NCI-H2227 treated with DMSO at 0.1 percent for 48 hours (cell line): ENCODE measurements at regions not wholly inside any gene's neighbourhood (a gene's known extent, or its start where the extent isn't known, plus 50 kb on each side); places are given as distances from the start of the nearest gene placed in this dataset.
"Not testable (repeated sequence)": the region's sequence is repeated elsewhere in the genome, so short reads cannot be mapped to it uniquely, and the experiment has no call there.

Experiments
- DNase-seq: peaks from one replicate; lab custom pipeline; 2025; lab: John Stamatoyannopoulos, UW

DNA sequence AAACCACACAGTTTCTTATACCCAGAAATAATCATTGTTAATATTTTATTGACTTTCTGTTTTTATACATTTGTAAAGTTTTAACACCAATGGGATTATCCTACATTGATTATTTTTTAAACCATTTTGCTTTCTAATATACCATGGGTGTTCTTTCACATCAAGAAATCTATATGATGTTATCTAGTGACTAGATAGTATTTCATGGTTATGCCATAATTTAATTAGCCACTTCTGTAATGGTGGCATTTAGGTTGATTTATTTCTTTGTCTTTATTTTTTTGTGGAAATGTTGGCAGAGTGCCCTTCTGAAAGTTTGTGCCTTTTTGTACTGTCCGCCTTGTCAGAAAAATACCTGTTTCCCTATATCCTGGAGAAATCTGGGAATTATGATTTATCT is 193.3 kb downstream of the CEP135 start:
- DNase-seq = no peak

DNA sequence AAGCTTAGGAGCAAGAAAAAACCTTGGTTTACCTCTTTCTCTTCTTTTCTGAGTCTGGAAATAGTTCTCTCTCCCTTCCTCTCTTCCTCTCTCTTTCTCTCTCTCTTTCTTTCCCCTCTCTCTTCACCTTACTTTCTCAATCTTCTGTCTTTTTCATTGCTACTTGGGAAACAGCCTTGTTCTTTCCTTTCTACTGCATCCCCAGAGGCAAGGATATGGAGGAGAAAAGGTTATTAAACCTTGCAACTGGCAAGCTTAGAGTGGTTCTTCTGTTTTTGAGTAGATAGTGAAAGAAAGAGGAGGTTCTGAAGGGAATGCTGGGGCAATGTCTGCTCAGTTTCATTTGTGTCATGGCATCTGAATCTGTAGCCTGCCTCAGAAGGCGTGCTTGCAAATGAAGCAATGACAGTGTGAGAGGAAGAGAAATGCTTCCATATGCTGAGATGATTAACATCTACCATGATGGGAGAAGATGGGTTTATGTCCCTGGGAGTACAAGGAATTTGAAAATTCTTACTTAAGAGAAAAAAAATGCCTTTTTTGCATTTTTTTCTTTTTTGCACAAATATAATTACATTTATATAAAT is 190.6 kb downstream of the CEP135 start:
- DNase-seq = no peak

DNA sequence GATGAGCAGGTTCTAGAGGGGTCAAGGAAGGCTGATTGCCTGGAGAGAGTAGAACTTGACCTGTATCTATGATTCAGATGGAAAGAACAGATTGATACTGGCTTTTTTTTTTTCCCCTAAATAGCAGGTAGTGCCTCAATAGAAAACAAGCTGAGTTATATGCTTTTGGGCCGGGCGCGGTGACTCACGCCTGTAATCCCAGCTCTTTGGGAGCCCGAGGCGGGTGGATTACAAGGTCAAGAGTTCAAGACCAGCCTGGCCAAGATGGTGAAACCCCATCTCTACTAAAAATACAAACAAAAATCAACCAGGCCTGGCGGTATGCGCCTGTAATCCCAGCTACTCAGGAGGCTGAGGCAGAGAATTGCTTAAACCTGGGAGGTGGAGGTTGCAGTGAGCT is 186.1 kb downstream of the CEP135 start:
- not testable (repeated sequence) for DNase-seq

DNA sequence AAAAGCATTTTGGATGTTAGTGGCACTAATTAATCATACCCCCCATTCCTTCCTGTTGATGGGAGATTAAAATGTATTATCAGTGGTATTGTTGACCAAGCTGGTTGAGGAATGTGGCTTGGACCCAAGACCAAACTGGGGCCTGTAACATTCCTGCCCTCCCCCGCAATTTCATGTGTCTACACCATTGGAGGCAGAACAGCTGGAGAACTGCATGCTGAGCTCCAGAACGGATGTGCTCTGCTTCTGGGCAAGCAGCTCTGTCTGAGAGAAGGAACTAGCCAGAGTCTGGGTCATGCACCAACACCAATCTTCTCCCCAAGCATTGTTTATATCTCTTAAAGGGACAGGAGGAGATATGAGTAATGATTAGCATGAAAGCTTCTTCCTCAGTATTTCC is 185.5 kb downstream of the CEP135 start:
- no peak for DNase-seq

DNA sequence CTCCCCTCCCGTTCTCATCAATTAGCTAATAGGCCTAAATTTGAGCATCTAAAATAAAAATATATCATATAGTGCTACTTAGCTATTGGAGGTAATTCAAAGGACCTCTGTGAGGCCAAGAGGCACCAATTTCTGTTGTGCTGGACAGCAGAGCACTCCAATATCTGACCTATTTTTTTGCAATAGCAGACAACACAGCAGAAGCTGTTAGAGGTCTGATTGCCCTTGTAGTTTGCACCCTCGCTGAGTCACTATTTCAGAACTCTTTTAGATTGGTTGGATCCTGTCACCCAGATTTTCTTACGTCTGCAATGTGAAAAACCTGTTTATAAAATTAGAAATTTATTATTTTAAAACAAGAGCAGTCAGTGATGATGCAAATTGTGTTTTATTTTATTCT is 184.1 kb downstream of the CEP135 start:
- no peak for DNase-seq

DNA sequence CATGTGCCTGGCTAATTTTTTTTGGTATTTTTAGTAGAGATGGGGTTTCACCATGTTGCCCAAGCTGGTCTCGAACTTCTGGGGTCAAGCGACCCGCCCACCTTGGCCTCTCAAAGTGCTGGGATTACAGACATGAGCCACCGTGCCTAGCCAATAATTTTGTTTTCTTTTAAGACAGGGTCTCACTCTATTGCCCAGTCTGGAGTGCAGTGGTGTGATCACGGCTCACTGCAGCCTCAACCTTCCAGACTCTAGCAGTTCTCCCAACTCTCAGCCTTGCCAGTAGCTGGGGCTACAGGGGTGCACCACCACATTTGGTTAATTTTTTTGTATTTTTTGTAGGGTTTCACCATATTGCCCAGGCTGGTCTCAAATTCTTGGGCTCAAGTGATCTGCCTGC is 183.4 kb downstream of the CEP135 start:
- not testable (repeated sequence) for DNase-seq

DNA sequence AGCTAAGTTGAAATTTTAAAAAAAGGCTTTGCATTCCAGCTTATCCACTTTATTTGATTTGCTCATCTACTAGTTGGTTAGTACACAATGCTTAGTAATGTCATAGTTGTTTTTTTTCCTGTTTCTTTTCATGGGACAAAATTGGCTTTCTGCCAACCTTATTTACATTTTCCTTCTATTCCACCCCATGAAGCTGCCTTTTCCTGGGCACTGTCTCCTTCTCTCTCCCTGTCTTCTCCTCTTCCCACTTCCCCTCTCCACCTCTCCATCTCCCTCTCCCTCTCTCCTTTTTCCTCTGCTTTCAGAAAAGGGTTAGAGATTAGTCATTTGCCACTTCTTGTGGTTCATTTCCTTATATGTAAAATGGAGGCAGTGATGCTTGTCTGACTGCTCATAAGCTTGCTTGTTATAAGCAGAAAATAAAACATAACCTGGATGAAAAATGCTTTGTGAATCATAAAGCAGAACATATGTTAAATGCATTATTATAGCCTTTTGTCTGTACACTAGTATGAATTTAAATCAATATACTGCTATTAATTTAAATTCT is 181.9 kb downstream of the CEP135 start:
- DNase-seq = no peak

DNA sequence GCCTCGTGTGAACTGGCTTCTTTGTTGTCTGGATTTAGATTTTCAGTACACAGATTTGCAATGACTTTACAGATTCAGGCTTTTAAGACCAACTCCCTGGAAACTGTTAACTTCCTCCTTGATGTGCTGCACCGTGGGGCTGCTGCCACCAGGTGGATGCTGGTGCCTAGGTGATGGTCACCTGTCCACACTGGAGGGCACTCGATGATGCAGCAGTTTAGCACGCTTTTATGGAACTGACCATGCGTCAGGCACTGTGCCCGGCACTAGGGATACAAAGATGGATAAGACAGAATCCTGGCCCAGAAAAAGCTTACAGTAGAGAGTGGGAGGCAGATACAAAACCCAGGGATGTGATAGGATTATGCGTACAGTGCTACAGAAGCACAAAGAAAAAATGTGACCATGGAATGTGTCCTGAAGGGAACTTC is 180.7 kb downstream of the CEP135 start:
- DNase-seq = no peak

DNA sequence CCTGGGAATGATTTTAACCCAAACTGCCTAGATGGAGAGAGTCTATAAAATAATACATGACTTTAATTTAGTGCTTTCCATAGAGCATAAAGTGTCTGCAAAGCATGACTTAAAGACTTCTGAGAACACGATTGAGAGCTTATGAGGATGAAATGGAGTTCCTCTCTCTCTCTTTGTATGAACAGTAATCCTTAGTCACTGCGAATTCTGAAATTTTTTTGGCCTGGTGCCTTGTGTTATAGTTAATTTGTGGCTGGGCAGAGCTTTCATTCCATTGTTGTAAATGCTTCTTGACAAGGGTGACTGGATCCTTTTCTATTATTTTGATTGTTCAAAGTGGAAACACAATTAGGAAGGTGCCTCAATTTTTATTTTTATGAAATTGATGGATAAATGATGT is 179.5 kb downstream of the CEP135 start:
- DNase-seq = no peak

DNA sequence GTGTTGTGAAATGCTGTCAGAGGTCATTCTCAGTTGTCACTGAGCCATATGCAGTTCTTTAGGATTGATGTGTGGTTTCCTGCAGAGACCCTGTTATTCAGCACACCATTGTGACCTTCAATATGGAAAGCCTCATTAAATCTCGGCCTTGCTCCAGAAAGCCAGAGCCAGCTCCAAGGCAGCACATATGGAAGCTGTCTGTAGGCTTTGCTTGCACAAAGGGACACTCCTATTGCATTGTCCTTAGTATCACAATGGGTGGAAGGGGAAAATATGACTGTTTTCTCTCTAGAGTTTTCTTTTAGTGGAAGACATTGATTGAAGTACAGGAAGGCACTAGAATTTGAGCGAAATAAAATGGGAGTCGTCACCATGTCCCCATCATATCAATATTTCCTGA is 179.0 kb downstream of the CEP135 start:
- DNase-seq = peak; percentile 23

DNA sequence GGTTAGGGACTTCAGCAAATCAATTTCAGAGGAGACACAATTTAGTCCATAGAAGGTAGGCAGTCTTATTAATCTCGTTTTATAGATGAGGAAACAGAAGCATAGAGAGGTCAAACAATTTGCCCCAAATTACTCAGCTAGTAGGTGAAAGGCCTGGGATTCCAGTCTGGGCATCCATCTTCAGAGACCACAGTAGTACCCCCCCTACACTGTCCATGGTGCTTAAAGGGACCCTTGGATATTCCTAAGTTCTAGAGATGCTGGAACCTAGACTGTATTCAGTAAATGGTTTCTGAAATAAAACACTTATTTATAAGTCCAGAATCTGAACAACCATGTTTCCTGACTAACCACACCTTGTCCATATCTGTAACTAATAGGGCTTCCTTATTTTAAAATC is 174.8 kb downstream of the CEP135 start:
- DNase-seq = no peak

DNA sequence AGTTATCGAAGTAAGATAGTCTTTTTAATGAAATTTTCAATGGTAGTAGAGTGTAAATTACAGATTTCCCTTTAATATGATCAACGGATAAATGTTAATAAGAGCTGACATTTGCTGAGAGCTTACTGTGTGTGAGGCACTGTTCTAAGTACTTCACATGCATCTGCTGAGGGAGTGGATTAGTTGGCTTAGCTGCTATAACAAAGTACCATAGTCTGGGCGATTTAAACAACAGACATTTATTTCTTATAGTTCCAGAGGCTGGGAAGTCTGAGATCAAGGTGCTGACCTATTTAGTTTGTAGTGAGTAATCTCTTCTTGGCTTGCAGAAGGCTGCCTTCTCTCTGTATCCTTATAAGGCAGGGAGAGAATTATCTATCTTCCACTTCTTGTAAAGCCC is 174.3 kb downstream of the CEP135 start:
- DNase-seq = no peak

DNA sequence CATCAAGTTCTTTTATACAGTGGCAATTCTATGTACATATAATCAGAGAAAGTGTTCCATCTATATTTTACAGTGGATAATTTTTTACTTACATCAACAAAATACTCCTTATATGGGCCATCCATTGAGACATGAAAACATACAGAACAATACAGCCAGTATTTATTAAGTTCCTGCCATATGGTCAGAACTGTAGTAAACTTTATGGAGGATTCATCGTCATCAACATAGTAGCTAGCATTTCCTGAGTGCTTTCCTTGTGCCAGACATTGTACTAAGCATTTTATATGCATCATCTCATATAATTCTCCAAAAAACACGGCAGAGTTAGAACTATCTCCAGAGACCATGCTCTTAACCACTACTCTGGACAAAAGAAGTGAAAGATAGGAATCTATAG is 170.1 kb downstream of the CEP135 start:
- DNase-seq = no peak

DNA sequence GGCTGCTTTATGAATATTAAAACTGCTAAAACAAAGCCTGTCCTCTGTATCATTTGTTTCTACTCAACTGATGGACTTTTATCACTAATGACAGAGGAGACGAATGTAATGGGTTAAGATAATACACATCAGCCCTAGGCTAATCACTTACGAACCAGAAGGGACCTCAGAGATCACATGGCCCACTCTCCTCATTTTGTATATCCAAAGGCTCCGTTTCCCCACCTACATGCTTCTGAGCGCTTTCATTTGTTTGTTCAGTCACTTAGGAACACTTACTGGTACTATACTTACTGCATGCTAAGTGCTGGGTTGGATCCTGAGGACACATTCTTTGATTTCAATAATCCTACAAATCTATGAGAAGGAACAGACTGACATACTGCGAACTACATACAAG is 169.3 kb downstream of the CEP135 start:
- no peak for DNase-seq

DNA sequence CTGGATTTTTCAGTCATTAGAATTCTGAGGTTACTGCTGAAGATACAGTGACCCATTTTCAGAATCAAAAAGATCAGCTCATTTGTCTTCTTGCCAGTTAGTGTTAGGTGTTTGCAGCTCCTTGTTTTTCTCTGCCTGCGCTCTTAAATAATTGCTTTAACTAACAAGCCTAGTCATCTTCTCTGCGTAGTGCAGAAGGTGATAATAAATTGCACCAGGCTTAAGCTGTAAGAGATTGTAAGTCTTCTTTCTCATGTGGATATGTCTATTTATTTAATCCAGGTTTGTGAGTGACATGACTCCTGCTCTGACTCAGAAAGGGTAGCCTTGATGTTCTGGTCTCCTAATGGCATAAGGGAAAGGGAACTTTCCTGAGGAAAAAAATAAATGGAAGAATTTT is 167.2 kb downstream of the CEP135 start:
- DNase-seq = no peak

DNA sequence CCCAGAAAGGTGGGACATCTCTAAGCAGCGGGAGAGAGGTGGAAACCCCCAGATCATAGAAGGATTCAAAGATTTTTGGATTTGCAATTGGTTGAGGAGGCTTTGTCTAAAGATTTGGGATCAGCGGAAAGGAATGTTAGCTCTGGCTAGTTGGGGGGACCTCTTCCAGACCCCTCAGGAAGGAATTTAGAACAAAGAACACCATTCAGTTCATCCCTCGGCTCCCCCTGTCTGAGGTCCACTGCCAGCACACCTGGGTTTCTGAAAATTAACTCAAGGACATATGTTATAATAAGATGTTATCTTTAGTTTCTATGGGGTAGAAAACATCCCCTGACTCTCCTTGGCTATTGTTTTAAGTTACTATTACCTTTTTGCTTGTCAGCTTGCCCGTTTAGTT is 163.6 kb downstream of the CEP135 start:
- DNase-seq = no peak

DNA sequence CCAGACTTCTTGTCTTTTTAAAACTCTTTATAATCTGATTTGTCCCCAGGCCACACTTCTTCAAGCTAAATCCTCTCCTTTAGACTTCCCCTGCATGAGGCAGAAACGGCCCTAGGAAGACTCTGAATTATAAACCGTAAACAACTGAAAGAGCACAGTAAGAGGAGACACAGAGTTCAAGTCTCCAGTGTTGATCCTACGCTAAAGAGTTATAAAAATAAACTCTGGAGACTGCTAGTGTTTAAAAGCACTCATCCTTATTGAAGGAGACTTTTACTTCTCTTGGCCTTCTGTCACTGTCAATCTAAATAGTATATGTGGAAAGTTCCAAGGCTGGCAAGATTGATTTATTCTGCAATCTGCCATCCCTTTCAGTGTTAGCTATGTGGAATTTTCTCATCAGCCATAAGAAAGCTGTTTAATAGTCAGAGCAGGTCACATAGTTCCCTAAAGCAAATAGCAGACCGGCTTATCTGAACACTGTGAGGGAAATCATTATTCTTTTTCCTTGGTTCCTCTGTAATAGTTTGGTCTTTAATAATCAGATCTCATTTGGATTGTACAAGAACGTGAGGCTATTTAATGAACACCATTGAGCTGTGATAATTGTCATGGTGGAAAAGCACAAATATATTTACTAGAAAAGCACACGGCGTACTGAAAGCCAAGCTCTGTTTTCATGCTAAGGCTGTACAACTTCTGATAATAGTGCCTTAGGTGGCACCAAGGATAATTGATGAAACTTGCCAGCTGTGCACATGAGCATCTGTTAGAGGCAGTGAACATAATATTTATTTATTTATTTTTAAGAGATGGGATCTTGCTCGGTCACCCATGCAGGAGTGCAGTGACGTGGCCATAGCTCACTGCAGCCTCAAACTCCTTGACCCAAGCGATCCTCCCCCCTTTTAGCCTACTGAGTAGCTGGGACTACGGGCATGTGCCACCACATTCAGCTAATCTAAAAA is 157.7 kb downstream of the CEP135 start:
- DNase-seq = no peak

DNA sequence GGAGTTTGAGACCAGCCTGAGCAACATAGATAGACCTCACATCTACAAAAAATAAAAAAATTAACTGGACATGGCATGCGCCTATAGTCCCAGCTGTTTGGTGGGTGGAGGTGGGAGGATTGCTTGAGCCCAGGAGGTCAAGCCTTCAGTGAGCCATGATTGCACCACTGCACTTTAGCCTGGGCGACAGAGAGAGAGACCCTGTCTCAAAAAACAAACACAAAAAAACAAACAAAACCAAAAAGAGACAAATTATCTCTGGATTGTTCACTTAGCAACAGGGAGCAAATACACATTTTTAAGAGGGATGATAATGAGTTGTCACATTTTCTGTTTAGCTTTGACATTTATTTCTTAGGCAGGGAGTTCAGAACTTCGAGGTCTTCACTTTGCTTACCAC is 155.4 kb downstream of the CEP135 start:
- DNase-seq = no peak

DNA sequence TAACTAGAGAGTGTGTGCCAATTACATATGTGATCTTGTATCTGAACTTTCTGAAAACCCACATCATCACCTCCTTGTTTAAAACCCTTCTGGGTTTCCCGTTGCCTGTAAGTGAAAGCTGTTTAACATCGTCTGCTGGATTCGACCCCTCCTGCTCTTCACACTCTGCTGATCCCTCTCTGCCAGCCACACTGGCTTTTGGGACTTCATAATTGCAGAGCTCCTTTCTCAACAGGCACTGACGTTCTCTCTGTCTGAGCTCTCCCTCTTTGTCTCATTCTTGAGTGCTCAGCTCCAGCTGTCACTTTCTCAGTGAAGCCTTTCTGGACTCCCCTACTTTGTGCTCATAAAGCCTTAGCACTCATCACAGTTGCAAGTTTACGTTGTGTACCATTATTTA is 153.9 kb downstream of the CEP135 start:
- peak; percentile 18 for DNase-seq

DNA sequence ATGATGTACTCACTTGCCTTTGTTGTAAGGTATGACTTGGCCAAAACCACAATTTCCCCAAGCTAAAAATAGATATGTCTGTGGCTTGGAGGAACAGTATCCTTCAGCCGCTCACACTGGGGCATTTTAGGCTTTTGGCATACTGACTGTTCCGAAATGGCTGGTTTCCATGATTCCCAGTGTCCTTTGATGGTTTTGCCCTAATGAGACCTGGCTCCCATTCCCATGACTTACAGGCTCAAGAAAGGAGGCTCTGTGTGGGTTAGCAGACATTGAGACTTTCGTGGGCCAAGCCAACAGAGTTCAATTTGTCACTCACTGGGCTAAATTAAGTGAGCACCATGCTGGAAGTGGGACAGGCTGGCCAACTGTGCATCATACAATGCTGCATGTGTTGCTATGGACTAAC is 150.6 kb downstream of the CEP135 start:
- DNase-seq = no peak

DNA sequence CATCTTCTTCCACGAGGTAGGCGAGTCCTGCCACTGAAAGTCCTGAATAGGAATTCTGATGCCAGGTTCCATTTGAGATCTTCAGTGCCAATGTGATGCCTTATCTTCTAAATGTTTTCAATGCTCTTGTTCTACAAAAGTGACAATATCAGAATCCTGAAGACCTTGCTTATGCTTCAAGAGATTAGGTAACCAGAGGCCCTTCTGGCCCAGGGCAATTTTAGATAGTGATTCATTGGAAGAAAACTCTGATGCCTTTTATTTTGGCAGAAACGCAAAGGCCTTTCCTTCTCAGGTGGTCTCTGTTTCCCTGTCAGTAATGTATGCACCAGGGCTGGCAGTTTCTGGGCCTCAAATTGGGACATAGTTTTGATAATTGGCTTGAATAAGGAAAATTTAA is 144.8 kb downstream of the CEP135 start:
- DNase-seq = no peak

DNA sequence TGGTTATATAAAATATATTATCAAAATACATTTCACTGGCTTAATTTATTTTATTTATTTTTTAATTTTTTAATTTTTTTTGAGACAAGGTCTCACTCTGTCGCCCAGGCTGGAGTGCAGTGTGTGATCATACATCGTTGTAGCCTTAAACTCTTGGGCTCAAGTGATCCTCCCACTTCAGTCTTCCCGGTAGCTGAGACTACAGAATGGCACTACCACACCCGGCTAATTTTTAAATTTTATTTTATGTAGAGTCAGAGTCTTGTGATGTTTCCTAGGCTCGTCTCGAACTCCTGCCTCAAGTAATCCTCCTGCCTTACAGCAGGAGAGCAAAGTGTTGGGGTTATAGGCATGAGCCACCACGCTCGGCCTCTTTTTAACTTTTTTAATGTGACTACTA is 143.8 kb downstream of the CEP135 start:
- no peak for DNase-seq

DNA sequence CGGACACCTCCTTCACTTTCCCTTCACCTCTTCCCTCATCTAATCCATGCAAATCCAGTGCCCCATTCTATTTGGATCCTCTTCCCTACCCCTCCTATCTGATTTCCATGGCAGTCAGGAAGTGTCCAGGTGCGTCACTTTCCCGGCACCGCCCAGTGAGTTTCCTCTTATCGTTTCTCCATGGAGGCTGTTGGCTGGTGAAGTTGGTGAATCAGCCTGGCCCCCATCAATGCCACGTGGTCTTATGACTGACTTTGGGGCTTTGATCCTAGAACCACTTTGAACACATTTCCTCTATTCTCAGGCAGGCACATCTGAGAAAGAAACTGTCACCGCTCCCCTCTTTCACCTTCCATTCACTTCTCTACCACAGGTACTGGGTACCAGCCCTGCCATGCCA is 137.8 kb downstream of the CEP135 start:
- DNase-seq = no peak
